ENCODE measurements at regions not wholly inside any gene's neighbourhood (a gene's known extent, or its start where the extent isn't known, plus 50 kb on each side); places are given as distances from the start of the nearest gene placed in this dataset.

GRCh38 chr4:128604840-128605239 lies 204.7 kb upstream of the JADE1 start:
- TF ChIP-seq CTCF (conservative IDR thresholded peaks at IDR 0.05) = no peak
- no peak for TF ChIP-seq EZH2 (IDR thresholded peaks at IDR 0.05; ENCODE audit: low read depth)
